ENCODE measurements at regions not wholly inside any gene's neighbourhood (a gene's known extent, or its start where the extent isn't known, plus 50 kb on each side); places are given as distances from the start of the nearest gene placed in this dataset.

DNA sequence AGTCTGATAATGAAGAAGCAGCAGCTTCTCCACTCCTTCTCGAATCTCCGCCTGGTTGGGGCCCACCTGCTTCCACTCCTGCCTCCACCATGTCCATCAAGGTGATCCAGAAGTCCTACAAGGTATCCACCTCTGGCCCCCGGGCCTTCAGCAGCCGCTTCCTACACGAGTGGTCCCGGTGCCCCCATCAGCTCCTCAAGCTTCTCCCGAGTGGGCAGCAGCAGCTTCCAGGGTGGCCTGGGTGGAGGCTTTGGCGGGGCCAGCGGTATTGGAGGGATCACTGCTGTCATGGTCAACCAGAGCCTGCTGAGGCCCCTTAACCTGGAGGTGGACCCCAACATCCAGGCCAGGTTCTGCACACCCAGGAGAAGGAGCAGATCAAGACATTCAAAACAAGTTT, 381.0 kb upstream of the USP15 start:
- H3K4me3 ChIP-seq, result no peak overlapping the region
- WGBS, result 94% methylated on average over 9 of the region's 9 CpGs
- intact Hi-C loops (cut with DNase I), result no loop called here
- H3K36me3 ChIP-seq, result no peaks in the 10 kb centered on the region
- no peaks in the 10 kb centered on the region for H3K9me3 ChIP-seq
- no peak overlapping the region for H3K27ac ChIP-seq
- DNase-seq (ENCODE audit: low spot score), result no peak
- H3K27me3 ChIP-seq (replicated peaks; ENCODE audit: insufficient read depth), result no peaks in the 10 kb centered on the region
- TF ChIP-seq, protein P1, sequence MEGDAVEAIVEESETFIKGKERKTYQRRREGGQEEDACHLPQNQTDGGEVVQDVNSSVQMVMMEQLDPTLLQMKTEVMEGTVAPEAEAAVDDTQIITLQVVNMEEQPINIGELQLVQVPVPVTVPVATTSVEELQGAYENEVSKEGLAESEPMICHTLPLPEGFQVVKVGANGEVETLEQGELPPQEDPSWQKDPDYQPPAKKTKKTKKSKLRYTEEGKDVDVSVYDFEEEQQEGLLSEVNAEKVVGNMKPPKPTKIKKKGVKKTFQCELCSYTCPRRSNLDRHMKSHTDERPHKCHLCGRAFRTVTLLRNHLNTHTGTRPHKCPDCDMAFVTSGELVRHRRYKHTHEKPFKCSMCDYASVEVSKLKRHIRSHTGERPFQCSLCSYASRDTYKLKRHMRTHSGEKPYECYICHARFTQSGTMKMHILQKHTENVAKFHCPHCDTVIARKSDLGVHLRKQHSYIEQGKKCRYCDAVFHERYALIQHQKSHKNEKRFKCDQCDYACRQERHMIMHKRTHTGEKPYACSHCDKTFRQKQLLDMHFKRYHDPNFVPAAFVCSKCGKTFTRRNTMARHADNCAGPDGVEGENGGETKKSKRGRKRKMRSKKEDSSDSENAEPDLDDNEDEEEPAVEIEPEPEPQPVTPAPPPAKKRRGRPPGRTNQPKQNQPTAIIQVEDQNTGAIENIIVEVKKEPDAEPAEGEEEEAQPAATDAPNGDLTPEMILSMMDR (IDR thresholded peaks at IDR 0.05), result no peak
- TF ChIP-seq POLR2A (IDR thresholded peaks at IDR 0.05) (no peak), POLR2AphosphoS5 (IDR thresholded peaks at IDR 0.05) (no peak)
- no peaks in the 10 kb centered on the region for H3K4me1 ChIP-seq (replicated peaks)

DNA sequence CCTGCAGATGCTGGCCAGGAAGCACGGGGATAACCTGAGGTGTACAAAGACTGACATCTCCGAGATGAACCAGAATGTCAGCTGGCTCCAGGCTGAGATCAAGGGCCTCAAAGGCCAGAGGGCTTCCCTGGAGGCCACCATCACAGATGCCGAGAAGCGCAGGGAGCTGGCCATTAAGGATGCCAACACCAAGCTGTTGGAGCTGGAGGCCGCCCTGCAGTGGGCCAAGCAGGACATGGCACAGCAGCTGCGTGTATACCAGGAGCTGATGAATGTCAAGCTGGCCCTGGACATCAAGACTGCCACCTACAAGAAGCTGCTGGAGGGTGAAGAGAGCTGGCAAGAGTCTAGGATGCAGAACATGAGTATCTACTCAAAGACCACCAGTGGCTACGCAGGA, 380.0 kb upstream of the USP15 start:
- intact Hi-C loops (cut with DNase I), result no loop called here
- Histone ChIP-seq H3K27me3 (replicated peaks; ENCODE audit: insufficient read depth) (no peaks in the 10 kb centered on the region), H3K4me1 (replicated peaks) (no peaks in the 10 kb centered on the region), H3K27ac (no peak overlapping the region), H3K4me3 (no peak overlapping the region), H3K9me3 (no peaks in the 10 kb centered on the region), H3K36me3 (no peaks in the 10 kb centered on the region)
- 92% methylated on average over 7 of the region's 7 CpGs for WGBS
- no peak for DNase-seq (ENCODE audit: low spot score)
- TF ChIP-seq POLR2AphosphoS5 (IDR thresholded peaks at IDR 0.05) (no peak), POLR2A (IDR thresholded peaks at IDR 0.05) (no peak)

DNA sequence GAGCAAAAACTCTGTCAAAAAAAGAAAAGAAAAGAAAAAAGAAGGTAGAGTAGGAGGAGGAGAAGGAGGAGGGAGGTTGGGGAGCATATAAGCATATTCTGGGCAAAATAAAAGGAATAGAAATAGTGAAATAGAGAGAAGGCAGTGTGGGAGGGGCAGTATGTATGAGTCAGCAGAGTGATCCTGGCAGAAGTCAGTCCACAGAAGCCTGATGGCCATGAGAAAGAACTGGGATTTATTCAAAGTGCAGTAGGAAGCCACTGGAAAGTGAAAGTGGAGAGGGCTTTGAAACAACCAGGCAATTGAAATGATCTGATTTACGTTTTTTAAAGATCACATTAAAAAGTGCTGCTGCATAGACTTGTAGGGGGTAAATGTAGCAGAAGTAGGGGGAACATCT, 368.6 kb upstream of the USP15 start:
- WGBS, result 59% methylated on average over 1 of the region's 1 CpG
- Histone ChIP-seq H3K4me1 (replicated peaks) (no peaks in the 10 kb centered on the region), H3K27ac (no peak overlapping the region), H3K4me3 (no peak overlapping the region), H3K9me3 (no peaks in the 10 kb centered on the region), H3K27me3 (replicated peaks; ENCODE audit: insufficient read depth) (no peaks in the 10 kb centered on the region), H3K36me3 (no peaks in the 10 kb centered on the region)
- DNase-seq (ENCODE audit: low spot score), result no peak
- intact Hi-C loops (cut with DNase I), result no loop called here
- TF ChIP-seq, protein P1 (IDR thresholded peaks at IDR 0.05), result no peak
- TF ChIP-seq POLR2A (IDR thresholded peaks at IDR 0.05), result no peak
- TF ChIP-seq POLR2AphosphoS5 (IDR thresholded peaks at IDR 0.05), result no peak

DNA sequence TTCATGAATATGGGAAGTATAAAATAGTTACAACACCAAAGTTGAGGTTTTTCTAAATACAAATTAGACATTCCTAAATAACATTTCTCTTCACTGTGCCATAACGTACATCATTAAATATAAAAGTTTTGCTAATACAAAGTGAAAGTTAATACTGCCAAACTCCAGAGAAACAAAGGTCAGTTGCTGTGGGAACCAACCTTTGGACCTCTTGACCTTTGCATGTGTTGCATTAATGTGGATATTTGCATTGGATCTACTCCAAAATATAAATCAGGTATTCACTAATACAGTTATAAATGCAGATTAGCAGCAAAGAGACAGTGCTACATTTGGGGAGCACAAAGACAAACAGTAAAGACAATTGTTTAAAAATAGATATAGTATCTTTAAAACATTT, 366.0 kb upstream of the USP15 start:
- DNase-seq (ENCODE audit: low spot score), result no peak
- Histone ChIP-seq H3K27ac (no peak overlapping the region), H3K36me3 (no peaks in the 10 kb centered on the region), H3K9me3 (no peaks in the 10 kb centered on the region), H3K4me1 (replicated peaks) (no peaks in the 10 kb centered on the region), H3K4me3 (no peak overlapping the region), H3K27me3 (replicated peaks; ENCODE audit: insufficient read depth) (no peaks in the 10 kb centered on the region)
- 83% methylated on average over 1 of the region's 1 CpG for WGBS
- intact Hi-C loops (cut with DNase I), result no loop called here
- TF ChIP-seq POLR2A (IDR thresholded peaks at IDR 0.05), result no peak
- TF ChIP-seq POLR2AphosphoS5 (IDR thresholded peaks at IDR 0.05), result no peak
- TF ChIP-seq, protein P1 (IDR thresholded peaks at IDR 0.05), result no peak

DNA sequence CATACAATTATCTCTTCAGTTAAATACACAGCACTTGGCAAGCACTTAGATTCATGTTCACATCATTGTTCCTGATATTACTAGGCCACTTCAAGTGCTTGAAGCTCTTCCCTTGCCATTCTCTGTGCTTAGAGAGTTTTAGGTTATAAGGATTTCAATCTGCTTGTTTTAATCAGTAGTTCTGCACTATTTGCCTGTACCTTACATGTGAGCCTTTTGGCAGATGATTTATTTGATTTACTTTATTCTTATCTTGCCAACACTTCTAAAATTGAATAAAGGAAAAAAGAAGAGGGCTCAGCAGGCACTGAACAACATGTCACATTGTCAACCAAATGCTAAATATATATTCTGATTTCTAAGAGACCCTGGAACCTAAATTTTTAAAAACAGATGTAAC, 363.8 kb upstream of the USP15 start:
- intact Hi-C loops (cut with DNase I), result no loop called here
- Histone ChIP-seq H3K27me3 (replicated peaks; ENCODE audit: insufficient read depth) (no peaks in the 10 kb centered on the region), H3K4me1 (replicated peaks) (no peaks in the 10 kb centered on the region), H3K4me3 (no peak overlapping the region), H3K27ac (no peak overlapping the region), H3K9me3 (no peaks in the 10 kb centered on the region), H3K36me3 (no peaks in the 10 kb centered on the region)
- DNase-seq (ENCODE audit: low spot score), result no peak
- TF ChIP-seq POLR2AphosphoS5 (IDR thresholded peaks at IDR 0.05) (no peak), POLR2A (IDR thresholded peaks at IDR 0.05) (no peak)
- TF ChIP-seq, protein P1 (IDR thresholded peaks at IDR 0.05), result no peak

Data from prostate gland (tissue), 2 donors.